ENCODE measurements at regions not wholly inside any gene's neighbourhood (a gene's known extent, or its start where the extent isn't known, plus 50 kb on each side); places are given as distances from the start of the nearest gene placed in this dataset.

DNA sequence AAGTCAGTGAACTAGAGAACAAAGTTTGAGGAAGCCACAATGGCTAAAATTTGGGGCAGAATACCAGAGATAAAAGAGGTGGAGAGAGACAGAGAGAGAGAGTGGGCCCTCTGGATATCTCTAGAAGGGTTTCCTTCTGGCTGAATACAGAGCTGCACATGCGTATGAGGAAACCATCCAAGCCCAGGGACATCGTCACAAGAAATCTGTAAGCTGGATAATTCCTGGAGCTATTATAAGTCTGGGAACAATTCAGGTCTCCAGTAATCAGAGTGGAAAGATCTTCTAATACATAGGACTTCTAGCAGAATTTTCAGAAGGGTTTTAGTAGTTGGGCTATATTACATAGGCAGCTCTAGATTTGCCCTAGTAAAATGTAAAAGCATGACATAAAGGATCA, 415.7 kb upstream of the MTPN start:
- WGBS, 2 experiments (ENCODE audit: extremely low coverage in 2 of 2, insufficient read length in 1 of 2) = no CpG with 5 or more reads among the region's 2 CpGs
- Histone ChIP-seq H3K14ac (replicated peaks; ENCODE audit: low read depth, low read length) (no peak overlapping the region), H4K20me1 (ENCODE audit: insufficient read depth, low read length) (no peaks in the 10 kb centered on the region), H2AK5ac (ENCODE audit: low read depth, low read length) (no peak overlapping the region), H3K4me1 (ENCODE audit: control insufficient read depth, insufficient read depth, low read length) (no peaks in the 10 kb centered on the region), H2BK15ac (ENCODE audit: low read depth, low read length) (no peak overlapping the region), H3K4me3 (ENCODE audit: insufficient read depth, low read depth, low read length) (no peak overlapping the region), H3K9me3 (ENCODE audit: control insufficient read depth, insufficient read depth, low read length) (no peaks in the 10 kb centered on the region), H3K18ac (ENCODE audit: low read depth, low read length) (no peak overlapping the region), H3K36me3 (ENCODE audit: control insufficient read depth, insufficient read depth, low read length) (no peaks in the 10 kb centered on the region), H2AK9ac (replicated peaks; ENCODE audit: low read depth, low read length, poor library complexity) (no peak overlapping the region), H3K79me1 (ENCODE audit: low read depth in 1 of 2, low read length in 2 of 2) (no peaks in the 10 kb centered on the region), H3K27me3 (ENCODE audit: control insufficient read depth, insufficient read depth, low read length) (no peaks in the 10 kb centered on the region), H2AFZ (replicated peaks; ENCODE audit: low read length, poor library complexity) (no peak overlapping the region), H3K4ac (ENCODE audit: low read depth, low read length) (no peak overlapping the region), H3K9ac (ENCODE audit: low read depth, low read length) (no peak overlapping the region), H4K5ac (ENCODE audit: low read depth, low read length) (no peak overlapping the region), H2BK5ac (ENCODE audit: low read depth, low read length, poor library complexity, severe bottlenecking) (no peak overlapping the region), H4K8ac (ENCODE audit: low read depth in 2 of 2, low read length in 2 of 2) (no peak overlapping the region), H3K56ac (ENCODE audit: extremely low read depth, insufficient read depth, low read length) (no peak overlapping the region), H2BK20ac (ENCODE audit: low read depth, low read length) (no peak overlapping the region), H3K27ac (ENCODE audit: insufficient read depth, low read length) (no peak overlapping the region), H3K23ac (ENCODE audit: low read depth, low read length) (no peak overlapping the region), H2BK120ac (ENCODE audit: low read depth, low read length) (no peak overlapping the region), H3K4me2 (ENCODE audit: low read depth, low read length) (no peak overlapping the region), H4K91ac (ENCODE audit: insufficient read depth, low read depth, low read length) (no peak overlapping the region), H3K9me1 (ENCODE audit: insufficient read depth, low read length) (no peaks in the 10 kb centered on the region)
- no TSS peak for BruUV-seq (replicated peaks)
- DNase-seq = no peak
- no peak for TF ChIP-seq MAZ (IDR thresholded peaks at IDR 0.05; ENCODE audit: borderline replicate concordance, low read depth, low read length)
- TF ChIP-seq RCOR1 (IDR thresholded peaks at IDR 0.05; ENCODE audit: insufficient replicate concordance, low read length) = no peak
- no peak for TF ChIP-seq CEBPB (IDR thresholded peaks at IDR 0.05; ENCODE audit: low read depth, low read length)
- no peak for TF ChIP-seq MAFK (IDR thresholded peaks at IDR 0.05; ENCODE audit: low read depth, low read length)
- TF ChIP-seq FOS (IDR thresholded peaks at IDR 0.05; ENCODE audit: low read depth, low read length) = no peak
- TF ChIP-seq, protein P1, sequence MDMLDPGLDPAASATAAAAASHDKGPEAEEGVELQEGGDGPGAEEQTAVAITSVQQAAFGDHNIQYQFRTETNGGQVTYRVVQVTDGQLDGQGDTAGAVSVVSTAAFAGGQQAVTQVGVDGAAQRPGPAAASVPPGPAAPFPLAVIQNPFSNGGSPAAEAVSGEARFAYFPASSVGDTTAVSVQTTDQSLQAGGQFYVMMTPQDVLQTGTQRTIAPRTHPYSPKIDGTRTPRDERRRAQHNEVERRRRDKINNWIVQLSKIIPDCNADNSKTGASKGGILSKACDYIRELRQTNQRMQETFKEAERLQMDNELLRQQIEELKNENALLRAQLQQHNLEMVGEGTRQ (IDR thresholded peaks at IDR 0.05; ENCODE audit: low read depth, low read length) = no peak
- TF ChIP-seq, protein P2, sequence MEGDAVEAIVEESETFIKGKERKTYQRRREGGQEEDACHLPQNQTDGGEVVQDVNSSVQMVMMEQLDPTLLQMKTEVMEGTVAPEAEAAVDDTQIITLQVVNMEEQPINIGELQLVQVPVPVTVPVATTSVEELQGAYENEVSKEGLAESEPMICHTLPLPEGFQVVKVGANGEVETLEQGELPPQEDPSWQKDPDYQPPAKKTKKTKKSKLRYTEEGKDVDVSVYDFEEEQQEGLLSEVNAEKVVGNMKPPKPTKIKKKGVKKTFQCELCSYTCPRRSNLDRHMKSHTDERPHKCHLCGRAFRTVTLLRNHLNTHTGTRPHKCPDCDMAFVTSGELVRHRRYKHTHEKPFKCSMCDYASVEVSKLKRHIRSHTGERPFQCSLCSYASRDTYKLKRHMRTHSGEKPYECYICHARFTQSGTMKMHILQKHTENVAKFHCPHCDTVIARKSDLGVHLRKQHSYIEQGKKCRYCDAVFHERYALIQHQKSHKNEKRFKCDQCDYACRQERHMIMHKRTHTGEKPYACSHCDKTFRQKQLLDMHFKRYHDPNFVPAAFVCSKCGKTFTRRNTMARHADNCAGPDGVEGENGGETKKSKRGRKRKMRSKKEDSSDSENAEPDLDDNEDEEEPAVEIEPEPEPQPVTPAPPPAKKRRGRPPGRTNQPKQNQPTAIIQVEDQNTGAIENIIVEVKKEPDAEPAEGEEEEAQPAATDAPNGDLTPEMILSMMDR (conservative IDR thresholded peaks at IDR 0.05; ENCODE audit: low read depth, low read length) = no peak
- TF ChIP-seq NFE2L2 (IDR thresholded peaks at IDR 0.05; ENCODE audit: low read depth, low read length) = no peak
- no peak for TF ChIP-seq SMC3 (IDR thresholded peaks at IDR 0.05; ENCODE audit: low read depth, low read length)
- no peak for TF ChIP-seq CHD1 (IDR thresholded peaks at IDR 0.05; ENCODE audit: low read depth, low read length)
- TF ChIP-seq, protein P3, sequence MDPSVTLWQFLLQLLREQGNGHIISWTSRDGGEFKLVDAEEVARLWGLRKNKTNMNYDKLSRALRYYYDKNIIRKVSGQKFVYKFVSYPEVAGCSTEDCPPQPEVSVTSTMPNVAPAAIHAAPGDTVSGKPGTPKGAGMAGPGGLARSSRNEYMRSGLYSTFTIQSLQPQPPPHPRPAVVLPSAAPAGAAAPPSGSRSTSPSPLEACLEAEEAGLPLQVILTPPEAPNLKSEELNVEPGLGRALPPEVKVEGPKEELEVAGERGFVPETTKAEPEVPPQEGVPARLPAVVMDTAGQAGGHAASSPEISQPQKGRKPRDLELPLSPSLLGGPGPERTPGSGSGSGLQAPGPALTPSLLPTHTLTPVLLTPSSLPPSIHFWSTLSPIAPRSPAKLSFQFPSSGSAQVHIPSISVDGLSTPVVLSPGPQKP (IDR thresholded peaks at IDR 0.05; ENCODE audit: borderline replicate concordance, low read depth, low read length) = no peak
- TF ChIP-seq MXI1 (IDR thresholded peaks at IDR 0.05; ENCODE audit: borderline replicate concordance, low read depth, low read length) = no peak
- no peak for TF ChIP-seq POLR2A (IDR thresholded peaks at IDR 0.05; ENCODE audit: low read depth, low read length)
- no peak for TF ChIP-seq RFX5 (IDR thresholded peaks at IDR 0.05; ENCODE audit: low read depth, low read length)
- TF ChIP-seq RAD21 (IDR thresholded peaks at IDR 0.05; ENCODE audit: low read length) = no peak
- TF ChIP-seq BHLHE40 (IDR thresholded peaks at IDR 0.05; ENCODE audit: low read depth, low read length) = no peak
- CTCF ChIA-PET = interaction anchor here (1.1 kb wide), 1 partner anchor 13 kb away, joined by 3 read pairs; no protein-coding TSS in a partner anchor
- no peak for ATAC-seq (ENCODE audit: low read depth)
- dilution Hi-C loops (cut with HindIII; ENCODE audit: low sequenced_read_pairs, unreplicated experiment) (no loop called here), in situ Hi-C loops (cut with MboI; ENCODE audit: low sequenced_read_pairs) (no loop called here), intact Hi-C loops (cut with micrococcal nuclease) (no loop called here)
- POLR2A ChIA-PET (ENCODE audit: unreplicated experiment) = no interaction called here
